CD14-positive monocyte (primary cell): ENCODE measurements at regions not wholly inside any gene's neighbourhood (a gene's known extent, or its start where the extent isn't known, plus 50 kb on each side); places are given as distances from the start of the nearest gene placed in this dataset.

Source experiments
- DNase-seq, 3 donors: peaks; one replicate each; pipeline ENCODE4 v3.0.0-alpha.2; 2011 to 2022
- H2AFZ ChIP-seq: 2 replicates; pipeline ENCODE4 v1.6.0; 2012; ENCODE audit warnings: mild to moderate bottlenecking, low read depth, low read length, inconsistent platforms; ENCODE audit not compliant: insufficient read depth, poor library complexity, severe bottlenecking
- H3K27ac ChIP-seq, 2 donors: 1 replicate in 1 of 2; 2 replicates in 1 of 2; pipeline ENCODE4 v1.5.1; 2012 to 2013; ENCODE audit warnings: low read length in 2 of 2, control low read depth in 1 of 2, inconsistent platforms in 1 of 2, low read depth in 1 of 2, mild to moderate bottlenecking in 1 of 2
- H3K27me3 ChIP-seq, 2 donors: one replicate each; pipeline versions ENCODE4 v1.6.0 to v1.6.1; 2011 to 2013; ENCODE audit warnings: low read length in 2 of 2; ENCODE audit not compliant: control insufficient read depth in 2 of 2, insufficient read depth in 2 of 2
- H3K36me3 ChIP-seq, 2 donors: replicated peaks in 1 of 2; 1 replicate in 1 of 2; 2 replicates in 1 of 2; pipeline versions ENCODE4 v1.5.1 to v1.6.1; 2012 to 2013; ENCODE audit warnings: low read length in 2 of 2, control low read depth in 1 of 2, inconsistent platforms in 1 of 2, mild to moderate bottlenecking in 1 of 2; ENCODE audit not compliant: insufficient read depth in 2 of 2, control insufficient read depth in 1 of 2
- H3K4me1 ChIP-seq, 2 donors: 1 replicate in 1 of 2; 2 replicates in 1 of 2; pipeline versions ENCODE4 v1.5.1 to v1.6.1; 2012 to 2013; ENCODE audit warnings: low read length in 2 of 2, control low read depth in 1 of 2, inconsistent platforms in 1 of 2, mild to moderate bottlenecking in 1 of 2, moderate library complexity in 1 of 2; ENCODE audit not compliant: insufficient read depth in 2 of 2, control insufficient read depth in 1 of 2
- H3K4me2 ChIP-seq: replicated peaks from 2 replicates; pipeline ENCODE3; 2012; ENCODE audit warnings: low read length, moderate library complexity, mild to moderate bottlenecking; ENCODE audit not compliant: poor library complexity, severe bottlenecking; ENCODE audit errors: extremely low read depth
- H3K4me3 ChIP-seq, 3 experiments: fragments of 200-600 bp in 1 of 3; sonication (generic) in 1 of 3; replicated peaks in 1 of 3; 1 replicate in 2 of 3; 2 replicates in 1 of 3; pipeline ENCODE4 v1.5.1; 2011 to 2013; ENCODE audit warnings: low read length in 3 of 3, mild to moderate bottlenecking in 3 of 3, control low read depth in 2 of 3, low read depth in 2 of 3, inconsistent platforms in 1 of 3, moderate library complexity in 1 of 3
- H3K79me2 ChIP-seq: 2 replicates; pipeline ENCODE4 v1.6.0; 2012; ENCODE audit warnings: mild to moderate bottlenecking, control low read depth, inconsistent platforms, low read length, moderate library complexity; ENCODE audit not compliant: insufficient read depth
- H3K9ac ChIP-seq: 2 replicates; pipeline ENCODE4 v1.6.0; 2017; ENCODE audit warnings: low read length, mild to moderate bottlenecking; ENCODE audit not compliant: insufficient read depth, poor library complexity, severe bottlenecking
- H3K9me3 ChIP-seq, 2 donors: replicated peaks in 1 of 2; 1 replicate in 1 of 2; 2 replicates in 1 of 2; pipeline versions ENCODE4 v1.5.1 to v1.6.1; 2012 to 2013; ENCODE audit warnings: low read length in 2 of 2, control low read depth in 1 of 2; ENCODE audit not compliant: control insufficient read depth in 1 of 2, insufficient read depth in 1 of 2
- H4K20me1 ChIP-seq: 2 replicates; pipeline ENCODE4 v1.6.0; 2012; ENCODE audit warnings: mild to moderate bottlenecking, low read length, control low read depth, moderate library complexity; ENCODE audit not compliant: insufficient read depth
- H3K27ac Mint-ChIP-seq, 7 donors: one replicate each; pipeline ENCODE4 v1.8.0; 2020; ENCODE audit warnings: mild to moderate bottlenecking in 7 of 7, mixed read lengths in 7 of 7, moderate library complexity in 6 of 7, inconsistent platforms in 2 of 7
- H3K27me3 Mint-ChIP-seq, 3 donors: one replicate each; pipeline ENCODE4 v1.8.0; 2021 to 2022; ENCODE audit warnings: low read depth in 3 of 3, mild to moderate bottlenecking in 3 of 3, mixed read lengths in 3 of 3, moderate library complexity in 3 of 3, inconsistent platforms in 1 of 3
- H3K36me3 Mint-ChIP-seq, 2 donors: one replicate each; pipeline ENCODE4 v1.8.0; 2020; ENCODE audit warnings: mixed read lengths in 2 of 2, inconsistent platforms in 1 of 2, mild to moderate bottlenecking in 1 of 2
- H3K4me1 Mint-ChIP-seq: one replicate; pipeline ENCODE4 v1.8.0; 2020; ENCODE audit warnings: mild to moderate bottlenecking, mixed read lengths
- H3K4me3 Mint-ChIP-seq, 2 donors: one replicate each; pipeline ENCODE4 v1.8.0; 2020; ENCODE audit warnings: mild to moderate bottlenecking in 2 of 2, mixed read lengths in 2 of 2, moderate library complexity in 1 of 2
- H3K9me3 Mint-ChIP-seq, 7 donors: one replicate each; pipeline ENCODE4 v1.8.0; 2020 to 2022; ENCODE audit warnings: mixed read lengths in 7 of 7, mild to moderate bottlenecking in 6 of 7, moderate library complexity in 6 of 7, inconsistent platforms in 2 of 7
- WGBS: methylation state at CpG from one replicate; pipeline ENCODE4 v1.1.5; 2013; ENCODE audit warnings: missing lambda C conversion rate; ENCODE audit not compliant: insufficient coverage; 5-methylcytosine and 5-hydroxymethylcytosine counted together
- intact Hi-C, 2 donors: fragments of 100-400 bp; cut with micrococcal nuclease; formaldehyde crosslinking; loops; one replicate each; pipeline versions ENCODE4 v1.15.0 to v1.15.1; 2023
- TF ChIP-seq, protein P1 (sequence below): fragments of 200-600 bp; IDR thresholded peaks from one replicate; pipeline ENCODE4 v1.8.0; 2022; ENCODE audit warnings: antibody characterized with exemption, mild to moderate bottlenecking

DNA sequence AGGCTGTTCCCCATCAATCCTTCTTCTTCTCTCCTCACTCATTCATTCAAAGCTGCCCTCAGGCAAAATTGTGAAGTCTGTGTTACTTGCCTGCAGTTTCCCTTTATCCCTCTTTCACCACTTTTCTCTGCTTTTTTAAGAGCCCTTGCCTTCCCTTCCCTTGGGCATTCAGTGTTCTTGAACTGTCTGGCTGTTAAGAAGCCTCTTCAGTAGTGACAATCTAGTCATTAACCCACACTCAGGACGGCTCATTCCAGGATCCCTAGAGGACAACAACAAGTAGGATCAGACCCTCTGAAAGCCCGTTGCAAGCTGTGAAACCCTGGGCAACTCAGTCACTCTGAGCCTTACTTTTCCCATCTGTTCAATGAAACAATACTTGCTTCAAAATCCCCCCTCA, 615.7 kb downstream of the EPHA4 start:
- 79% methylated on average over 2 of the region's 2 CpGs for WGBS
- H3K79me2 ChIP-seq = no peaks in the 10 kb centered on the region
- H4K20me1 ChIP-seq = no peaks in the 10 kb centered on the region
- H3K27me3 ChIP-seq = no peaks in the 10 kb centered on the region
- H2AFZ ChIP-seq = no peak overlapping the region
- no peak overlapping the region for H3K4me2 ChIP-seq
- no peak for DNase-seq
- Mint-ChIP-seq H3K27ac (no peak overlapping the region), H3K36me3 (no peaks in the 10 kb centered on the region), H3K27me3 (peaks cover 0 to 2% (median 2%) of the 10 kb centered on the region in 3 donors), H3K9me3 (peaks cover 0 to 7% (median 2%) of the 10 kb centered on the region in 7 donors), H3K4me1 (no peaks in the 10 kb centered on the region), H3K4me3 (no peak overlapping the region)
- no peak overlapping the region for H3K9ac ChIP-seq
- no peaks in the 10 kb centered on the region for H3K4me1 ChIP-seq
- H3K4me3 ChIP-seq = no peak overlapping the region
- TF ChIP-seq, protein P1, sequence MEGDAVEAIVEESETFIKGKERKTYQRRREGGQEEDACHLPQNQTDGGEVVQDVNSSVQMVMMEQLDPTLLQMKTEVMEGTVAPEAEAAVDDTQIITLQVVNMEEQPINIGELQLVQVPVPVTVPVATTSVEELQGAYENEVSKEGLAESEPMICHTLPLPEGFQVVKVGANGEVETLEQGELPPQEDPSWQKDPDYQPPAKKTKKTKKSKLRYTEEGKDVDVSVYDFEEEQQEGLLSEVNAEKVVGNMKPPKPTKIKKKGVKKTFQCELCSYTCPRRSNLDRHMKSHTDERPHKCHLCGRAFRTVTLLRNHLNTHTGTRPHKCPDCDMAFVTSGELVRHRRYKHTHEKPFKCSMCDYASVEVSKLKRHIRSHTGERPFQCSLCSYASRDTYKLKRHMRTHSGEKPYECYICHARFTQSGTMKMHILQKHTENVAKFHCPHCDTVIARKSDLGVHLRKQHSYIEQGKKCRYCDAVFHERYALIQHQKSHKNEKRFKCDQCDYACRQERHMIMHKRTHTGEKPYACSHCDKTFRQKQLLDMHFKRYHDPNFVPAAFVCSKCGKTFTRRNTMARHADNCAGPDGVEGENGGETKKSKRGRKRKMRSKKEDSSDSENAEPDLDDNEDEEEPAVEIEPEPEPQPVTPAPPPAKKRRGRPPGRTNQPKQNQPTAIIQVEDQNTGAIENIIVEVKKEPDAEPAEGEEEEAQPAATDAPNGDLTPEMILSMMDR = no peak
- no peak overlapping the region for H3K27ac ChIP-seq
- intact Hi-C loops = no loop called here
- H3K36me3 ChIP-seq = no peaks in the 10 kb centered on the region
- H3K9me3 ChIP-seq = peaks cover 0 to 2% of the 10 kb centered on the region in 2 donors

DNA sequence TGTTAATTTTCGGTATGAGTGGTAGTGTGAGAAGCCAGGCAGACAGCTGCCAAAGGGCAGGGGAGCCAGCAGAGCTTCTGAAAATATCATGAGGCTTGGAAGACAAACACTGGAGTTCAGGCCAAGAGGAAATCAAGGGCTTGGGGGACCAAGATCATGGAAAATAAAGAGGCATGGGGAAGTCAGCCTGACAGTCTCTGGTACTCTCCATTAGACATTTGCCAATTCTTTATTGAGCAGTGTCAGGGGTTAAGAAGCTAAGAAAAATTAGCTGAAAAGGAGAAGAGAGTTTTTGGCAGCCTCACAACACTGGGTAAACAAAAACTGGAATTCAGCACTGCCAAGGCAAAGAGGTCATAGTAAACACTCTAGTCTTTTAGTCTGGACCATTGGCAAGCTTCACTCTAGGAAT, 612.7 kb downstream of the EPHA4 start:
- no peak for DNase-seq
- H3K4me2 ChIP-seq = no peak overlapping the region
- no peak overlapping the region for H3K4me3 ChIP-seq
- H3K9me3 ChIP-seq = peaks cover 0 to 2% of the 10 kb centered on the region in 2 donors
- H3K4me1 ChIP-seq = no peaks in the 10 kb centered on the region
- Mint-ChIP-seq H3K27me3 (peaks cover 0 to 2% (median 2%) of the 10 kb centered on the region in 3 donors), H3K9me3 (peaks cover 0 to 6% (median 1%) of the 10 kb centered on the region in 7 donors), H3K36me3 (no peaks in the 10 kb centered on the region), H3K27ac (no peak overlapping the region), H3K4me3 (no peak overlapping the region), H3K4me1 (no peaks in the 10 kb centered on the region)
- no peaks in the 10 kb centered on the region for H4K20me1 ChIP-seq
- H3K79me2 ChIP-seq = no peaks in the 10 kb centered on the region
- H3K27me3 ChIP-seq = no peaks in the 10 kb centered on the region
- H3K27ac ChIP-seq = no peak overlapping the region
- no peak overlapping the region for H3K9ac ChIP-seq
- intact Hi-C loops = no loop called here
- no peak overlapping the region for H2AFZ ChIP-seq
- no peaks in the 10 kb centered on the region for H3K36me3 ChIP-seq
- TF ChIP-seq, protein P1 = no peak
- WGBS = no CpG with 5 or more reads among the region's 1 CpG
